Pancreas (tissue), 10 donors: ENCODE measurements at regions not wholly inside any gene's neighbourhood (a gene's known extent, or its start where the extent isn't known, plus 50 kb on each side); places are given as distances from the start of the nearest gene placed in this dataset.

Experiments used
- ATAC-seq, 4 donors: fragments of 200-7000 bp; cut with Tn5 transposase; one replicate each; pipeline versions ENCODE4 v1.8.0 to v1.9.1; 2020; ENCODE audit warnings: mild to moderate bottlenecking in 4 of 4, moderate library complexity in 4 of 4
- DNase-seq, 6 donors: peaks; one replicate each; pipeline ENCODE4 v3.0.0-alpha.2; 2020
- FAIRE-seq: peaks from 2 replicates; lab custom pipeline; 2012; peaks lifted over from hg19 to GRCh38; lab: Jason Lieb, UNC
- H3K27ac ChIP-seq, 4 donors: fragments of 200-600 bp; sonication (generic); 1 replicate in 3 of 4; 2 replicates in 1 of 4; pipeline versions ENCODE4 v1.5.0 to v1.8.0; 2020
- H3K27me3 ChIP-seq, 4 donors: fragments of 200-600 bp; one replicate each; pipeline ENCODE4 v1.8.0; 2021
- H3K36me3 ChIP-seq, 3 donors: fragments of 200-600 bp; sonication (generic) in 1 of 3; one replicate each; pipeline versions ENCODE4 v1.5.0 to v1.8.0; 2020 to 2021
- H3K4me1 ChIP-seq, 3 donors: fragments of 200-600 bp; one replicate each; pipeline ENCODE4 v1.8.0; 2021
- H3K4me3 ChIP-seq, 4 donors: fragments of 200-600 bp; sonication (generic) in 2 of 4; one replicate each; pipeline versions ENCODE4 v1.5.0 to v1.8.0; 2020 to 2021
- H3K9me3 ChIP-seq, 4 donors: fragments of 200-600 bp; one replicate each; pipeline ENCODE4 v1.8.0; 2021
- CTCF ChIP-seq, 4 donors: fragments of 200-600 bp; sonication (generic) in 3 of 4; IDR thresholded peaks; one replicate each; pipeline versions ENCODE4 v1.5.0 to v1.8.0; 2021; ENCODE audit warnings: antibody characterized with exemption in 4 of 4
- WGBS, 2 donors: extraction: QIAGEN DNeasy Blood & Tissue Kit; methylation state at CpG; one replicate each; pipeline ENCODE4 v1.1.7; 2013; 5-methylcytosine and 5-hydroxymethylcytosine counted together
- intact Hi-C, 3 donors: fragments of 100-400 bp; cut with DNase I; formaldehyde crosslinking; loops; one replicate each; pipeline versions ENCODE4 v1.11.1 to v1.14.2; 2022
- donor health status: healthy with polysubstance abuse.
- donor health status: DM: no; HTN: no; CAD: no; lungs with moderate emphysema.
- donor health status: DM: no; HTN: no; CAD: no.
- donor health status: control.
- donor health status: control.
- donor health status: Bipolar disorder and iron deficiency.
- donor health status: DM: yes; HTN: yes; CAD: no.
- donor health status: DM: no; HTN: no; CAD: no.
- donor health status: DM: no; HTN: no; CAD: no.
- donor health status: DM: yes; HTN: yes; CAD: no.

GRCh38 chrX:530726-531610 is 99.6 kb upstream of the SHOX start:
- no peak for TF ChIP-seq CTCF (IDR thresholded peaks at IDR 0.05)
- FAIRE-seq (no peak), DNase-seq (no peak), ATAC-seq (no peak)
- H3K4me1 ChIP-seq, result no peaks in the 10 kb centered on the region
- H3K27ac ChIP-seq, result no peak overlapping the region
- H3K36me3 ChIP-seq, result no peaks in the 10 kb centered on the region
- no peaks in the 10 kb centered on the region for H3K9me3 ChIP-seq
- intact Hi-C loops, result no loop called here
- no peak overlapping the region for H3K4me3 ChIP-seq
- peaks cover 0 to 4% (median 0%) of the 10 kb centered on the region in 4 donors for H3K27me3 ChIP-seq
- 45 to 49% methylated on average over 19 of the region's 19 CpGs for WGBS, 2 donors

GRCh38 chrX:531611-531936 is 99.0 kb upstream of the SHOX start:
- no peak overlapping the region for H3K4me3 ChIP-seq
- 8 to 10% methylated on average over 6 of the region's 6 CpGs for WGBS, 2 donors
- no peak for TF ChIP-seq CTCF (IDR thresholded peaks at IDR 0.05)
- H3K9me3 ChIP-seq, result no peaks in the 10 kb centered on the region
- no peak for ATAC-seq
- H3K27me3 ChIP-seq, result peaks cover 0 to 4% (median 0%) of the 10 kb centered on the region in 4 donors
- H3K4me1 ChIP-seq, result no peaks in the 10 kb centered on the region
- intact Hi-C loops, result no loop called here
- DNase-seq, result no peak
- H3K36me3 ChIP-seq, result no peaks in the 10 kb centered on the region
- H3K27ac ChIP-seq, result no peak overlapping the region
- no peak for FAIRE-seq

- FAIRE-seq, result no peak
- TF ChIP-seq CTCF (IDR thresholded peaks at IDR 0.05), result no peak
- Histone ChIP-seq H3K27ac (no peak overlapping the region), H3K36me3 (no peaks in the 10 kb centered on the region), H3K9me3 (no peaks in the 10 kb centered on the region), H3K27me3 (peaks cover 0 to 4% (median 0%) of the 10 kb centered on the region in 4 donors), H3K4me3 (no peak overlapping the region), H3K4me1 (no peaks in the 10 kb centered on the region)
- intact Hi-C loops, result no loop called here
- DNase-seq, result no peak
- ATAC-seq, result no peak
Observed at GRCh38 chrX:534804-535203, 95.8 kb upstream of the SHOX start.

- no peaks in the 10 kb centered on the region for H3K4me1 ChIP-seq
- ATAC-seq, result no peak
- WGBS, 2 donors, result 82 to 91% methylated on average over 19 of the region's 19 CpGs
- FAIRE-seq, result no peak
- intact Hi-C loops, result no loop called here
- no peak for TF ChIP-seq CTCF (IDR thresholded peaks at IDR 0.05)
- H3K36me3 ChIP-seq, result no peaks in the 10 kb centered on the region
- no peak for DNase-seq
- no peak overlapping the region for H3K27ac ChIP-seq
- H3K27me3 ChIP-seq, result peaks cover 0 to 4% (median 0%) of the 10 kb centered on the region in 4 donors
- no peak overlapping the region for H3K4me3 ChIP-seq
- no peaks in the 10 kb centered on the region for H3K9me3 ChIP-seq
Observed at GRCh38 chrX:536616-537015, 94.0 kb upstream of the SHOX start.

GRCh38 chrX:537151-537550 is 93.4 kb upstream of the SHOX start:
- WGBS, 2 donors, result 77 to 79% methylated on average over 18 of the region's 18 CpGs
- no peak overlapping the region for H3K27ac ChIP-seq
- H3K36me3 ChIP-seq, result no peaks in the 10 kb centered on the region
- FAIRE-seq (no peak), ATAC-seq (no peak), DNase-seq (no peak)
- no peak overlapping the region for H3K4me3 ChIP-seq
- H3K27me3 ChIP-seq, result peaks cover 0 to under 1% (median 0%) of the 10 kb centered on the region in 4 donors
- no peak for TF ChIP-seq CTCF (IDR thresholded peaks at IDR 0.05)
- no peaks in the 10 kb centered on the region for H3K9me3 ChIP-seq
- intact Hi-C loops, result no loop called here
- H3K4me1 ChIP-seq, result no peaks in the 10 kb centered on the region
